CD4-positive, alpha-beta T cell (primary cell): ENCODE measurements at regions not wholly inside any gene's neighbourhood (a gene's known extent, or its start where the extent isn't known, plus 50 kb on each side); places are given as distances from the start of the nearest gene placed in this dataset.

ENCODE experiments used
- ATAC-seq: fragments of 200-7000 bp; cut with Tn5 transposase; one replicate; pipeline ENCODE4 v1.10.0; 2022; ENCODE audit warnings: mild to moderate bottlenecking; ENCODE audit not compliant: poor library complexity
- CTCF ChIA-PET: fragments of 350-600 bp; sonication (Branson Sonifier 250); formaldehyde crosslinking; loops from one replicate; lab custom pipeline; 2021; ENCODE audit warnings: antibody characterized with exemption, inconsistent platforms; lab: Charles Lee
- POLR2A ChIA-PET: fragments of 350-600 bp; sonication (Branson Sonifier 250); formaldehyde crosslinking; loops from one replicate; lab custom pipeline; 2021; ENCODE audit warnings: antibody characterized with exemption, inconsistent platforms; lab: Charles Lee
- DNase-seq, 14 experiments: peaks; one replicate each; pipeline ENCODE4 v3.0.0-alpha.2; 2013 to 2020; ENCODE audit warnings: mixed read lengths in 2 of 14
- H3K27ac ChIP-seq, 2 donors: one replicate each; pipeline versions ENCODE4 v1.5.1 to v1.7.0; 2013; ENCODE audit warnings: low read length in 2 of 2, low read depth in 1 of 2, mild to moderate bottlenecking in 1 of 2
- H3K27me3 ChIP-seq, 2 experiments: 1 replicate in 1 of 2; 2 replicates in 1 of 2; pipeline versions ENCODE4 v1.6.1 to v1.7.0; 2013; ENCODE audit warnings: low read length in 2 of 2, control low read depth in 1 of 2, mild to moderate bottlenecking in 1 of 2, moderate library complexity in 1 of 2; ENCODE audit not compliant: insufficient read depth in 2 of 2, control insufficient read depth in 1 of 2
- H3K36me3 ChIP-seq: one replicate; pipeline ENCODE4 v1.6.1; 2013; ENCODE audit warnings: low read length, control low read depth; ENCODE audit not compliant: insufficient read depth
- H3K4me1 ChIP-seq: one replicate; pipeline ENCODE4 v1.6.1; 2013; ENCODE audit warnings: low read length, control low read depth; ENCODE audit not compliant: insufficient read depth
- H3K4me3 ChIP-seq: one replicate; pipeline ENCODE4 v1.5.1; 2013; ENCODE audit warnings: mild to moderate bottlenecking, low read length, moderate library complexity
- H3K9me3 ChIP-seq, 2 experiments: 1 replicate in 1 of 2; 2 replicates in 1 of 2; pipeline versions ENCODE4 v1.6.1 to v1.7.0; 2013; ENCODE audit warnings: low read length in 2 of 2, mild to moderate bottlenecking in 2 of 2, control low read depth in 1 of 2, moderate library complexity in 1 of 2; ENCODE audit not compliant: control insufficient read depth in 1 of 2, insufficient read depth in 1 of 2
- H3K27ac Mint-ChIP-seq: one replicate; pipeline ENCODE4 v1.8.0; 2020; ENCODE audit warnings: mixed read lengths
- H3K27me3 Mint-ChIP-seq: one replicate; pipeline ENCODE4 v1.8.0; 2021; ENCODE audit warnings: mixed read lengths
- H3K36me3 Mint-ChIP-seq: one replicate; pipeline ENCODE4 v1.8.0; 2021; ENCODE audit warnings: low read depth, mixed read lengths
- H3K4me1 Mint-ChIP-seq: one replicate; pipeline ENCODE4 v1.8.0; 2021; ENCODE audit warnings: low read depth, mixed read lengths
- H3K4me3 Mint-ChIP-seq: one replicate; pipeline ENCODE4 v1.8.0; 2020; ENCODE audit warnings: mild to moderate bottlenecking, mixed read lengths
- H3K9me3 Mint-ChIP-seq: one replicate; pipeline ENCODE4 v1.8.0; 2020; ENCODE audit warnings: mixed read lengths
- intact Hi-C, 2 experiments: fragments of 100-400 bp; cut with DNase I in 1 of 2; cut with micrococcal nuclease in 1 of 2; formaldehyde crosslinking; loops; one replicate each; pipeline versions ENCODE4 v1.15.1 to v1.9.0; 2023 to 2025; cut with DNase I, micrococcal nuclease
- TF ChIP-seq, protein P1 (sequence below): fragments of 200-600 bp; IDR thresholded peaks from one replicate; pipeline ENCODE4 v1.8.0; 2022; ENCODE audit warnings: antibody characterized with exemption, mild to moderate bottlenecking

DNA sequence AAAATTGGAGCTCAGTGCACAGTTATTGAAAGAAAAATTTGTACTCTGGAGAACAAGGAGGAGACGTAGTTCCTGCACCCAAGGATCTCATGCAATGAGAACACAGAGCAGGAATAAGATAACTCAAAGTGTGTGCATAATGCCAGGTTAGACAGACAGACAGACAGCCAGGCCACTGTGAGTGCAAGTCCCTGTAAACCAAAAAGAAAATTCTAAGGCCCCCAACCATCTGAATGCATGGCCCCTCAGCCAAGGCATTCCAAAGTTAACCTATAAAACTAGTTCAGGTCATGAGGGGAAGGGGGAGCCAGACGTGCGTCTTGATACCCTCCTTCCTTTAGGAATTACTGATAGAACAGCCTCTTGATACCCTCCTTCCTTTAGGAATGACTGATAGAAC is 94.5 kb upstream of the ENPP6 start:
- H3K36me3 Mint-ChIP-seq = no peaks in the 10 kb centered on the region
- no peaks in the 10 kb centered on the region for H3K27me3 Mint-ChIP-seq
- no peak overlapping the region for H3K4me3 Mint-ChIP-seq
- Histone ChIP-seq H3K4me1 (peaks cover 21% of the 10 kb centered on the region), H3K4me3 (no peak overlapping the region), H3K36me3 (no peaks in the 10 kb centered on the region), H3K9me3 (peaks cover 0 to 5% of the 10 kb centered on the region in 2 experiments), H3K27ac (no peak overlapping the region), H3K27me3 (no peaks in the 10 kb centered on the region)
- TF ChIP-seq, protein P1, sequence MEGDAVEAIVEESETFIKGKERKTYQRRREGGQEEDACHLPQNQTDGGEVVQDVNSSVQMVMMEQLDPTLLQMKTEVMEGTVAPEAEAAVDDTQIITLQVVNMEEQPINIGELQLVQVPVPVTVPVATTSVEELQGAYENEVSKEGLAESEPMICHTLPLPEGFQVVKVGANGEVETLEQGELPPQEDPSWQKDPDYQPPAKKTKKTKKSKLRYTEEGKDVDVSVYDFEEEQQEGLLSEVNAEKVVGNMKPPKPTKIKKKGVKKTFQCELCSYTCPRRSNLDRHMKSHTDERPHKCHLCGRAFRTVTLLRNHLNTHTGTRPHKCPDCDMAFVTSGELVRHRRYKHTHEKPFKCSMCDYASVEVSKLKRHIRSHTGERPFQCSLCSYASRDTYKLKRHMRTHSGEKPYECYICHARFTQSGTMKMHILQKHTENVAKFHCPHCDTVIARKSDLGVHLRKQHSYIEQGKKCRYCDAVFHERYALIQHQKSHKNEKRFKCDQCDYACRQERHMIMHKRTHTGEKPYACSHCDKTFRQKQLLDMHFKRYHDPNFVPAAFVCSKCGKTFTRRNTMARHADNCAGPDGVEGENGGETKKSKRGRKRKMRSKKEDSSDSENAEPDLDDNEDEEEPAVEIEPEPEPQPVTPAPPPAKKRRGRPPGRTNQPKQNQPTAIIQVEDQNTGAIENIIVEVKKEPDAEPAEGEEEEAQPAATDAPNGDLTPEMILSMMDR = no peak
- H3K9me3 Mint-ChIP-seq = no peaks in the 10 kb centered on the region
- H3K4me1 Mint-ChIP-seq = peaks cover 30% of the 10 kb centered on the region
- H3K27ac Mint-ChIP-seq = no peak overlapping the region
- intact Hi-C loops = no loop called here
- ChIA-PET POLR2A (no interaction called here), CTCF (interaction anchor here (2.6 kb wide), 1 partner anchor 48 kb away, joined by 6 read pairs; no protein-coding TSS in a partner anchor)
- ATAC-seq (no peak), DNase-seq (no peak)

DNA sequence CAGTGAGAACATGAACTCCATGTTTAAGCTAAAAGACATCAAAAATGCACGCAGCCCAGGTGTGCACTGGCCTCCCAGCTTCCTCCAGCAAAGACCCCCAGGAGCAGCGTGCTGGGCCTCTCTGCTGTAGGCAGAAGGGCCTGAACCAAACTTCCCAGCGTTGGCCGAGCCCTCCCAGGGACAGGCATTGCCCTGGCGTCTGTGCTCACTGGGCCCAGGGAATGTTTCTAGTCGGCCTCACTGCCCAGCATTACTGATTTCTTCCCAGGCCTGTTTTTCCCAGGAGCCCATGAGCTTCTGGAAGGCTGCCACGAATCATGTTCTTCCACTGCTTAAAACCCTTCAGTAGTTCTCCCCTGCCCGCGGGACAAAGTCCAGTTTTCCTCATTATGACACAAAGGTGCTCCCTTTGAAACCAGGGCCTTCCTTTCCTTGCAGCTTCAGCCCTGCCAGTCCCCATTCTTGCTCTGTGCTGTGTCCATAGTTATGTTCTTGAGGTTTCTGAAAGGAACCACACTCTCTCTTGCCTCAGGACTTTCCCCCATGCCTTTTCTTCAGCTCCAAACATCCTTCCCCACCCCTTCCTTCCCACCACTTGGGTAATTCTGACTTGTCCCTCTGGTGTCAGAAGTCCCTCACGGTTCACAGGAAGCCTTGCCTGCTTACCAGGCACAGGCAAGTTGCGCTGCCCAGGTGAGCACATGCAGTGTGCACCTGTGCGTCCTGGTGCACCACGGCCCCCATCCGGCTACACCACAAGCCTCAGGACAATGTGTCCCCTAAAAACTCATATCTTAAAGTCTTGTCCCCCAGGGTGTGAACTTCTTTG is 93.4 kb upstream of the ENPP6 start:
- TF ChIP-seq, protein P1 = no peak
- ATAC-seq = no peak
- CTCF ChIA-PET = interaction anchor here (0.6 to 2.6 kb wide), 2 partner anchors 47 kb away, joined by 3 to 6 read pairs; no protein-coding TSS in a partner anchor
- Histone ChIP-seq H3K4me3 (no peak overlapping the region), H3K36me3 (no peaks in the 10 kb centered on the region), H3K27me3 (no peaks in the 10 kb centered on the region), H3K27ac (no peak overlapping the region), H3K4me1 (peaks cover 21% of the 10 kb centered on the region), H3K9me3 (peaks cover 0 to 5% of the 10 kb centered on the region in 2 experiments)
- H3K36me3 Mint-ChIP-seq = no peaks in the 10 kb centered on the region
- intact Hi-C loops = loop anchor here in 1 of 2 experiments (1.0 kb wide), 1 partner anchor 227 kb away; no protein-coding TSS in a partner anchor
- H3K27ac Mint-ChIP-seq = peak overlapping the region; percentile 31
- no peak for DNase-seq
- no peaks in the 10 kb centered on the region for H3K27me3 Mint-ChIP-seq
- peaks cover 30% of the 10 kb centered on the region for H3K4me1 Mint-ChIP-seq
- H3K9me3 Mint-ChIP-seq = no peaks in the 10 kb centered on the region
- no peak overlapping the region for H3K4me3 Mint-ChIP-seq
- POLR2A ChIA-PET = interaction anchor here (1.4 to 2.5 kb wide), 2 partner anchors 47 to 81 kb away, joined by 4 to 5 read pairs; no protein-coding TSS in a partner anchor

DNA sequence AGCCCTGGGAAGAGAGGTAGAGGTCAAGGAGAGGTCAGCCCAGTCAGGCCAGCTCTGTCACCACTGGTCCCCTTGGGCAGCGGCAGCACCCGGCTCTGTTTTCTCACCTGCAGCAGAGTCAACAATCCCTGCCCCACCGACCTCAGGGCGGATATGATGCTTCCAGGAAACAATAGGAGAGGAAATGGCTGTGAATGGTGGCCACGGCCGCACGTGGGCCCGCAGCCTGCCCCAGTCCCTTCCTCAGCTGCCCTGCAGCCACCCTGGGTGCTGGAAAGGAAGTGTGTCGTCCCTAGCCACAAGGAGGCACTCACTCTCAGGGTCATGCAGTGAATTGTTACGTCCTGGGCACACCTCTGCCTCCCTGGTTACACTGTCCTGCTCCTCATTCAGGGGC is 92.5 kb upstream of the ENPP6 start:
- no peak overlapping the region for H3K4me3 Mint-ChIP-seq
- no peaks in the 10 kb centered on the region for H3K27me3 Mint-ChIP-seq
- H3K4me1 Mint-ChIP-seq = peaks cover 30% of the 10 kb centered on the region
- ChIA-PET CTCF (interaction anchor here (0.6 kb wide), 1 partner anchor 46 kb away, joined by 3 read pairs; no protein-coding TSS in a partner anchor), POLR2A (interaction anchor here (1.4 to 2.5 kb wide), 2 partner anchors 46 to 80 kb away, joined by 4 to 5 read pairs; no protein-coding TSS in a partner anchor)
- peak; percentile 79 for ATAC-seq
- H3K9me3 ChIP-seq = peaks cover 0 to 5% of the 10 kb centered on the region in 2 experiments
- H3K4me3 ChIP-seq = no peak overlapping the region
- H3K27ac ChIP-seq = no peak overlapping the region
- intact Hi-C loops = loop anchor here in 1 of 2 experiments (1.0 kb wide), 1 partner anchor 228 kb away; no protein-coding TSS in a partner anchor
- H3K27me3 ChIP-seq = no peaks in the 10 kb centered on the region
- peak overlapping the region; percentile 31 for H3K27ac Mint-ChIP-seq
- no peaks in the 10 kb centered on the region for H3K36me3 ChIP-seq
- TF ChIP-seq, protein P1 = no peak
- H3K9me3 Mint-ChIP-seq = no peaks in the 10 kb centered on the region
- no peaks in the 10 kb centered on the region for H3K36me3 Mint-ChIP-seq
- peak in 13 of 14 experiments; percentile 7 to 72 (median 29) for DNase-seq
- peaks cover 21% of the 10 kb centered on the region for H3K4me1 ChIP-seq
